Activated naive CD8-positive, alpha-beta T cell treated with anti-CD3 and anti-CD28 coated beads, Interleukin-2, amount 50 U/mL, for 16 hours (primary cell): ENCODE measurements at regions not wholly inside any gene's neighbourhood (a gene's known extent, or its start where the extent isn't known, plus 50 kb on each side); places are given as distances from the start of the nearest gene placed in this dataset.
"Not testable (repeated sequence)": the region's sequence is repeated elsewhere in the genome, so short reads cannot be mapped to it uniquely, and the experiment has no call there.

Experiments
- DNase-seq: peaks from one replicate; pipeline ENCODE4 v3.0.0-alpha.2; 2020; ENCODE audit warnings: low read depth, low spot score

DNA sequence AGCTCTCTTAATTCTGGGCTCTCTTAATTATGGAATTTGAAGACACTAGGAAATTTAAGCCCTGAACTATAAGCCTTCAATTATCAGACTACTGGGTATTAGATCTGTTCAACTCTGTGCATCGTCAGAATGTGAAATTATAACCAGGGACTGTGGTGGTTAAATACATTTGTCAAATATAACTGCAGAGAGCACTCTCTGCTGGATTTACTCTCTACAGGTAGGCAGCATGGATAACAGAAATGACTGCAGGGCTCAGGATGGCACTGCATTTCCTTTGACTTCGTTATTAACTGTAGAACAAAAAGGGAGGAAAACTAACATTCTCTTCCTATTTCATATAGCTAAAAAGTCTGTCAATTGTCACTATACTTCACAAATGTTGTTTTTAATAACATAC is 310.1 kb upstream of the RASGEF1B start:
- no peak for DNase-seq

DNA sequence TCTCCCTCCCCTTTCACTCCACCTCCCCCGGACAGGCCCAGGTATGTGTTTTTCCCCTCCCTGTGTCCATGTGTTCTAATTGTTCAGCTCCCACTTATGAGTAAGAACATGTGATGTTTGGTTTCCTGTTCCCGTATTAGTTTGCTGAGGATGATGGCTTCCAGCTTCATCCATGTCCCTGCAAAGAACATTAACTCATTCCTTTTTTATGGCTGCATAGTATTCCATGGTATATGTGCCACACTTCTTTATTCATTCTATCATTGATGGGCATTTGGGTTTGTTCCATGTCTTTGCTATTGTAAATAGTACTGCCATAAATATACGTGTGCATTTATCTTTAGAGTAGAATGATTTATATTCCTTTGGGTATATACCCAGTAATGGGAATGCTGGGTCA is 306.0 kb upstream of the RASGEF1B start:
- DNase-seq, result not testable (repeated sequence)

DNA sequence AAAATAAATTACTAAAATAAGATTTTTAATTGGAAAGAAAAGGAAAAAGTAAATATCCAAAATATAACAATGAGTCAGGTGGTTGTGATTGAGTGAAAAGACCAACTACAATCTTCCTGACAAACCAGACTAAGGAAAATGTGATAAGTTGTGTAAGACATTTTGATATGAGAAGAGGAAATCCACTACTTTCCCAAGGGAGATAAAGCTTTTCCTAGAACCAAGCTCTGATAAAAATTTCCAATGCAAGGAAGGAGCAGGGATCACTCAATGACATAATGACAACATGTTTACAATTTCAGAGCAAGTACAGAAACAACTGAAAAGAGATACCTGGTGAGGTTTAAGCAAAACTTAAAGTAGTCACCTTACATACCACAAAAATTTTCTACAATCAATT is 305.1 kb upstream of the RASGEF1B start:
- DNase-seq, result no peak

DNA sequence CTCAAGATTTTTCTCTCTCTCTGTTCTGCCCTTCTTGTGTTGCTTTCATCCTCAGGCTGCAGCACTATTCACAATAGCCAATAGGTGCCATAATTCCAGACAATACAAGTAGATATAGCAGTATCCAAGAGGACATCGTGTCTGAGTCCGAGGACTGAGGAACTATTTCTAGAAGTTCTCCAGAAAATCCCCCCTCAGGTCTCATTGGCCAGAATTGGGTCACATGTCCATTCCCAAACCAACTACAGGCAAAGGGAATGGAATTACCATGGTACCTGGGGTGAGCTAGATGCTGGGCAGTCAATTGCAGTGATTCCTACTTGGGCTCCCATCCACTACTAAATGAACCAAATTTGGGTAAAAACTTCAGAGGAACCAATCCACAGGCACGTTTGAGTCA is 301.9 kb upstream of the RASGEF1B start:
- no peak for DNase-seq

DNA sequence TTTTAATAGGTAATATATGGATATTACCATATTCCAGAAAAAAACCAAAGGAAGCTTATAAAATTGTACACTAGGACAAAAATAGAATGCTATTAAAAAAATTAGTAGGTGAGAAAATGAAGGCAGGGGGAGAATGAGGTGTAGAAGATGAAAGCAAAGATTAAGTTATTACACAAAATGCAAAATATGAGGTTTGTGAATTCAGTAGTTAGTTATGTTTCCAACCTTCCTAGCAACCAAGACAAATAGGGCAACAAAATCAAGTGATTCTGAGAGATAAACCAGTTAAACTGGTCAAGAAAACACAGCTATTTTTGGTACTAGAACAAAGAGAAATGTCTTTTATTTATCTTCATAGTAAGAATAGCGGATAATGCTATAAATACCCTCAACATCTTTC is 300.0 kb upstream of the RASGEF1B start:
- DNase-seq, result no peak

DNA sequence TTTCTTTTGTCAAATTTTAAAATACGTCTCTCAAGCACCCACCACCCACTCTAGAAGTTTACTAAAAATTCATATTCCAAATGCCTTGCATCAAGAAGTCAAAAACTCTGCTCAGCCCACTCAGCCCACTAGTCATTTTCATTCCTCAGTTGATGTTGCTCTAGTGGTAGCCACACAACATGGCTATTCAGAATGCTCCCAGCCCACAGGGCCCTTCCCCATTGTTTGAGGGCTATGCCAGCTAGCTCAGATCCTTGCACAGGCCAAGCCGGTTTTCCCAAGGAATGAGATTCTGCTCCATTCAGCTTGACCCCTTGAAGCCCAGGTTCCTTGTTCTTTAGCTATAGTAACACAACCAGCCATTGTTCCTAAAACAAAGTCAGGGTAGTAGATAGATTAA is 297.5 kb upstream of the RASGEF1B start:
- DNase-seq, result no peak

DNA sequence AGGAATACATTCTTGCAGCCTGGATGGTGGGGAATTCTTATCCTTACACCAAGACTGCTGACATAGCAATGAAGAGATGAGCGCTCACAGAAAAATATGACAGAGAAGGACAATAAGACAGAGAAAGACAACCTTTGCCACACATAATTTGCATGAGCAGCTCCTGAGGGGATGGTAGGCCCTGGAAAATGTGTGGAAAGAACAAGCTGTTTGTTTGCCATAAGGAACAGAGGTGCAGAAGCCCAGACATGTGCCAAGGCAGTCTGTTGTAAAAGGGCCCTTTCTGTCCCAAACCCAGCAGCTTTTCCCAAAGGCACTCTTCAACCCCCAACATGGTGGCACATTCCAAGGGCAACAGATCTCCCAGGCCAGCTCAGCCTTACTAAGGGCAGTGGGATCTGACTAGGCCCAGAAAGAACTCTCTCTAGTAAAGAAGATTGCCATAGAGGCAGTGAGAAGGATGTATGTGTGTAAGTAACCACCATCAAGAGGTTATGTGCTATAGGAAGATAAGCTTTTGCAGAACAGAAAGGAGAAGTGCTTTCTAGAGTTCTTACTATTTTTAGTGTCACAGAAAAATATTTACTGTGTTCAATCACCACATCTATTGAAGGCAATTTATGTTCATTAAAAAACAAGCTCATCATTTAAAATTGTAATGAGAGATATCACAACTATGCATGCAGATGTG is 287.0 kb upstream of the RASGEF1B start:
- no peak for DNase-seq

DNA sequence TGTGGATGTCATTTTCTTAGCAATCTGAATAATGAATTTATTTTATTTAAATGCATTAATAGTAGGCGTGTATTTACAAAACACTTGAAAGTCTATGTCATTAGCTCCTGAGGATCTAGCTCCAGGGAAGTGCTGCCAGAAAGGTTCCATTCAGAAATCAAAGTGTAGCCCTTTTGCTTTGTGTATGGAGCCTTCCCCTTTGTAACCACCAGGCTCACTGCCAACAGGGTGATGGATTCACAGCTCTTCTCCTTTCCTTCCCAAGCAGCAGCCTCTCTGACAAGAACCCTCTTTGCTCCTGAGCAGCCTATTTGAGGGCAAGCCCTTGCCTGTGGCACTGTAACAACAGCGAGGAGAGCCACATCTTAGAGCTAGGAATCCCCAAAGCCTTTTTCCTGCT is 286.0 kb upstream of the RASGEF1B start:
- DNase-seq, result no peak

DNA sequence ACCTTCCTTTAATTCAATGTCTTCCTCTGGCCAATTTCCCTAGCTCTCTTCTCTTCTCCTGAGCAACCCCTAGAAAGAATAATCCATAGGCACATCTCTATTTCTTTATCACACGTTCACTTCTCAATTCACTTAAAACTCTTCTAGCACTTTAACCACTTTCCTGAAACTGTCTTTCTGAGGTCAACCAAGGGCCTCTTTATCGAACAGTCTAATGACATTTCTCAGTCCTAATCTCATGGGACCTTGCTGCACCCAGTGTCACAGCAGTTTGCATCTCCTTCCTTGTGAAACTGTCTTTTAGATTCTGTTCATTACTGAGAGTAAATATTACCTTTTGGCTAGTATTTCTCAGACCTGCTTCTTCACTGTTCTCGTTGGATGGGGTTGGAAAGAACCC is 285.3 kb upstream of the RASGEF1B start:
- no peak for DNase-seq

DNA sequence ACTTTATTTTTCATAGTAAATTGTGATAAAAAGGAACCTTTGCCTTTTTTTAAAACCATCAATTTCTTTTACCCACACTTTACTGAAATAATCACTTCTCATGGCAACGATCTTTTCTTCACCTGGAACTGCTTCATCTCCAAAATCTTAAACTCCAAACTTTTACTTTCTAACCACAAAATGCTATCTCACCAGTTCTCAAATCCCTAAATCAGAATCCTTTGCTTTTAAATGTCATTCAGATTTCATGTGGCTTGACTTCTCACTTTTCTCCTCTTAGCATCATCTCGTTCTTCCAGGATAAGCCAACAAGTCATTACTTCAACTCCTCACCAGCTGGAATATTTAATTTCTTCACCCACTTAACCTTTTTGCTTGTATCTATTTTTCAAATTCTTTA is 284.3 kb upstream of the RASGEF1B start:
- DNase-seq, result no peak

DNA sequence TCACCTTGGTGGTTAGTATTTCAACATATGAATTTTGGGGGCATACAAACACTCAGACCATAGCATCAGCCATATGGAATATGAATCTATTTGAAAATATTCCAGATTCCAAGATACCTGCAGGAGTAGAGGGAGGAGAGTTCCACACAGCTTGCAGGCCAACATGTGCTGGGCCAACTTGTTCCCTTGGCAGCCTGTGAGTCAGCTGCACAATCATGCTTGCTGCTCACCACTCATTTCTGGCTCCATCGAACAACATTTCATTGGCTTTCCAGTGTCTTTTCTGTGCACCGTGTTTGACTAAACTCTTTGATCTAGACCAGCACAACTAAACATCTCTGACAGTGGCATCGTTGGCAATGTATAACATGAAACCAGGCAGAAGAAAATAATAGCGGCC is 282.5 kb upstream of the RASGEF1B start:
- no peak for DNase-seq

DNA sequence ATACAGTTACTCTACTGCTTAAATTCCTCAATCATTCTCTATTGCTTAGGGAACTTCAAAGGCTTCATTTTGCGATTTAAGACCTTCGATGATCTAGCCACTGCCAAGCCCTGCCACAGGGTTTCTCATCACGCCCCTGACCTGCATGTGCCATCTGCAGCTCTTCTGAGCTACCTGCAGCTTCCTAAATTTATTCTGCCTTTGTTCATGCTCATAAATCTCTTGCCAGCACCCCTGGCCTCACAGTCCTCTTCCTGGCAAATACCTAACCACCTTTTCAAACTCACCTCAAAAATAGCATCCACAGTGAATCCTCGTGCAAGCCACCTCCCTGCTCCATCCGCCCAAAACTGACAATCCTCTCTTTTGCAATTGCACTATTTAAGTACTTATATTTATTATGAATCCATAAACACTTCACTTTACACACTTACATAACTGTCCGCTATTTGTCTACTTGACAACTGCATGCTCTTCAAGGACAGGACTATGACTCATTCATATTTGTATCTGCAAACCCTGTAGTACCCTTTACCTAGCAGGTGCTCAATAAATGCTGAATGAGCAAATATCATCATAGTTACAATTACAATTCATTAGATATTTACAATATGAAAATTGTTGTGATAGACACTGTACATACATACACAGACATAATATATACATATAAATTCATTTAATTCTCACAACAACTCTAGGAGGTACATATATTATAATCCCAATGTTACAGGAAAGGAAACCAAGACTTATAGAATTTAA is 280.0 kb upstream of the RASGEF1B start:
- DNase-seq, result no peak

DNA sequence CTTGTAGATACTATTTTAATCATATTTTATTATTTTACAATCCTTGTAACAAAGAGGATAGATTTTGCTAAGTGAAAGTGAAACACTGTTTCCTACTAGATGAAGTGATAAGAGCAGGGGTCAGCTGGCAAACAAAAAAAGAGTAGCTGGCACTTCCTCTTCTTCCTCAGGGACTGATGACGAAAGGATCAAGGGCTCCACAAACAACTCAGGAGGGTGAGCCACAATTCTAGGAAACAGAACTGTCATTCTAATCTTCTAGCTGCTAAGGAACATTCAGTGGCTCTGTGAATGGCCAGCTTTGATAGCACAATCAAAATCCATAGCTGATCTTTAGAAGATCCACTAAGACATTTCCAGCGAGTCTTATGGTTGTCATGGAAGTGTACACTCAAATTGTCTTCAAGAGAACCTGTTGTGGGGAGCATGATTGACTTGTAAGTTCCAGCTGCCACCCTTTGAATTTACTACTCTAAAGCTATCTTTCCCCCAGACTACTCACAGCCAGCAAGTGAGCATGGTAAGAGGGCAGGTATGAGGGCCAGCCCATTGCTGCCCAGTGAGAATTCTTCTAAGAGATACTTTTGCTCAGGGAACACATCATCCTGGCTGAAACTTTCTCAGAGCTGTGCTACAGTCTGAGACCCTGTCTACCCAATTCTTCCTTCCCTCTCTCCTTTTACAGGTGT is 275.7 kb upstream of the RASGEF1B start:
- DNase-seq, result no peak

DNA sequence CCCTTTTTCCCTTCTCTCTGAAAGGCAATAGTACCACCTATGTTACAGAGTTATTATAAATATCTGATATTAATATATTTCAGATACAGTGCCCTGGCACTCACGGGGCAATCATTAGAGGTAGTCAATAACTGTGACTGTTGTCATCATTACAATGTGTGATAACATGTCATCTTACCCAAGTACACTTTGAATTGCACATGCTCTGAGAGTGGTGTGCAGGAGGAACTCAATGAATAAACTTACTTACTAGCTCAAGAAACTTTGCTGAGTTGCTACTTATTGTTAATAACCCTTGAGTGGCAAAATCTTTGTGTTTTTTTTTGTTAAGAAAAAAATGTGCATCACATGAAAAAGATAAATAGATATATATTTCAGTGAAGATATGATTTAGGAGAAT is 275.1 kb upstream of the RASGEF1B start:
- DNase-seq, result no peak

DNA sequence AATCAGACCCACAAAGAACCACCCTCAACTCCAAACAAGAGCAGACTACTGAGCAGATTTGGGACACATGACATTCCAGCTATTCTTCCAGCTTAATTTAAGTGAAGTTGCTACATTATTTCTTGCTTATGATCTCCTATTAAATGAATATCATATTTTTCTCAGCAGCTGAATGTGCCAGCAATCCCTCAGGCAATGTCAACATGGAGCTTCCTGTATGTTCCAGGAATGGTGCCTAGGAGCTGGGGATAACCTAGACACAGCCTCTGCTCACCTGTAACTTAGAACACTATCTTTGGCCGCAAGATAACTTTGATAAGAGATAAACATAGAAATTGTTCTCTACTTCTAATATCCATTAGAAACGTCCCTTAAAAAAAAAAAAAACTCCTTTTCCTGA is 274.4 kb upstream of the RASGEF1B start:
- no peak for DNase-seq

DNA sequence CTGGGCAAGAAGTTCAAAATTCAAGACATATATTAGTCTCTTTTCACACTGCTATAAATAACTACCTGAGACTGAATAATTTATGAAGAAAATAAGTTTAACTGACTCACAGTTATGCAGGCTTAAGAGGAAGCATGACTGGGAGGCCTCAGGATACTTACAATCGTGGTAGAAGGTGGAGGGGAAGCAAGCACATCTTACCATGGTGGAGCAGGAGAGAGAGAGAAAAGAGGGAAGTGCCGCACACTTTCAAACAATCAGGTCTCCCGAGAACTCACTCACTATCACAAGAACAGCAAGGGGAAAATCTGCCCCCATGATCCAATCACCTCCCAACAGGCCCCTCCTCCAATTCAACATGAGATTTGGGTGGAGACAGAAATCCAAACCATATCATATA is 273.3 kb upstream of the RASGEF1B start:
- no peak for DNase-seq

DNA sequence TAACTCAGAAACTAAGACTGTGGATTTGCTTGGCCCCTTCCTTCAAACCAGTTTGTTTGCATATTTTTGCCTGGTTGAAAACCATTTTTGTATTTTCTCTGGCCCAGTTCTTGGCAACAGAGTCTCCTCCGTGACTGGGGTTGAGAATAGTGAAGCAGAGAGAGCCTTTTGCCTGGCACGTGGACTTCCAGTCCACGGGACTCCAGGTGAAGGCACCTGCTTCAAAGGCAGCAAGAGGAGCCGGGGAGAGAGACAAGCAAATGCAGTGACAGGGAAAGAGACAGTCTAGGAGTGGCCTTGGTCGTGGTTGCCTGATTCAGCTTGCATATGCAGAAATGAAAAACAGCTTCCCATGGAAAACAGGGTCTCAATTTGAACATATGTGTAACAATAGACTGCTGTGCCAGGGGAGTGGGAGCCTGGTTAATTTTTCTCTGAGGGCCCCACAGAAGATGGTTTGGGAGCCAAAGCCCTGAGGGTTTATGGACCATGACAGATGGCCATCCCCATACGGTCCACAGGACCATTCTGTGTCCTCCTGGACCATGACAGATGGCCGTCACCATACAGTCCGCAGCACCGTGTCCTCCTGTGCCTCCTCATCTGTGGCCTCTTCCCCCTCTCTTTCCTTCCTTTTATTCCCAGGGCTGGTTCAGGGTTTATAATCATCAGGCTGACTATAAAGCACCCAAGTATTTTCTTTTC is 272.2 kb upstream of the RASGEF1B start:
- DNase-seq, result no peak

DNA sequence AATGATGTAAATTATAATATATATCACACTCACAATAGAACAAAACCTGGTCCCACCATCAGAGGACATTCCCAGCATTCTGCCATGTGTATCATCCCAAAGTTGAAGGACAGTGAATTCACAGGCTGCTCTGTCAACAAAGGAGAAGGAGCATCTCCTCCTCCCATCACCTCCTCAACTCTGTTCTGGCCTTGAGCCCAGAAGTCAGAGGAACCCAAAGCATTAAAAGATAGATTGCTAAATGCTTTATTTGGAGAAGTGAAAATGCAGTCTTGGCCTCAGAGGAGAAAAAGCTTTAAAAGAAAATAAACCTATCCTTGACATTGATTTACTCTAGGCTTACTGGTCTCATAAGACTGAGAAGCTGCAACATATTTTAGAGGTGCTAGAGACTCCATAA is 268.8 kb upstream of the RASGEF1B start:
- no peak for DNase-seq

DNA sequence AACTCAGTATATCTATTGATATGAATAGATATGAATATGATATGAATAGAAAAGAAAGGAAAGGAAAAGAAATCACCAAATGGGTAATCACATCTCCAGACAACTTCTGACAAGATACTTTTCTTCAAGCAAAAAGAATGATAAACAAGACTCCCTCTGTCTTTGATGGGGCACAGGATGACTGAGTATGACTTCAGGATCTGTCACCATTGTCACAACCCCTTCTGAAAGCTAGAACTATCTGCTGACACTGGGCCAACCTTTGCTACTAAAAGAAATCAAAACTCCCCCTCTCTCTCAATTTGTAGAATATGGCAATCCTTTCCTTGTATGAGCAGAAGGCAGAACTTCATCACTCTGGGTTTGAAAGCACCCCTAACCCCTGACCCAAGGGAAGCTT is 267.2 kb upstream of the RASGEF1B start:
- DNase-seq, result no peak

DNA sequence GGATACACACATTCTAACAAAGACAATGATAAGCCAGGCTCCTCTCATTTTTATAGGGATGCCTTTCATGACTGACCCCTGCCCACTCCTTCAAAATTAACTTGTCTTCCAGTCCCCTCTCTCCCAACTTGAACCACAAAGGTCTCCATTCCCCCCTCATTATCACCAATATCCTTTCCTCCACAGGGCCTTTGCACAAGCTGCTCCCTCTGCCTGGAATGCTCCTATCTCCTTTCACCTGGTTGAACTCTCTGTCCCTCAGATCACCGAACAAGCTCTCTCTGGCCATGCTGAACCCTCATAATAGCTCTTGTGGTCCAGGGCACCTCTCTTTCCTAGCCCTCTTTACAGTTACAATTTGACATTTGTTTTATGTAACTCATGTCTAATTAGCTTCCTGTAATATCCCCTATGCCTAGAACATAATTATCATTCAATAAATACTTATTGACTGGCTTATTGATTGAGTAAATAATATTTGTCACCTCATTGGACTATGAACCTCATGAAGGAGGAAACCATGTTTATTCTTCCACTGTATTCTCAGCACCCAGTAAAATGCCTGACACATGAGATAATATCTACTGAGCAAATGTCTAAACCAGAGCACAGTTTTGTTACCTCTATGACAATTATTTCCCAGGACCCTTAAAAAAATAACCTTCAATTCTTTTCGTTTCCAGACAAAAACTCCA is 266.3 kb upstream of the RASGEF1B start:
- no peak for DNase-seq

DNA sequence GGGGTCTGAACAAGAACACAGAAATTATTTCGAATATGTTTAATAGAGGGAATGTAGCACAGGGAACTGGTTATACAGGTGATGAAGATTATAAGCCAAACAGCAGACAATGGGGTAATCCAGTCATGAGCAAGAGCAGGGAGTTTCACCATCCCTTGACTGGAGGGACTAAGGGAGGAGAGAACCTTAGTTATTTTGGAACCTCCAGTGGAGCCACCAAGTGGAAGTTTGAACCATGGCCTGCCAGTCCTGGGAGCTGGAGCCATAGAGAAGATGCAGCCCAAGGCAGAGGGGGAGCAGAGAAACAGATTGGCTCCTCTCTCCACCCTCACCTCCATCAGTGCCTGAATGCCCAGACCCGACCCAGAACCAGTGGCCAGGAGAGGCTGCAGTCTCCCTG is 264.6 kb upstream of the RASGEF1B start:
- DNase-seq, result no peak

DNA sequence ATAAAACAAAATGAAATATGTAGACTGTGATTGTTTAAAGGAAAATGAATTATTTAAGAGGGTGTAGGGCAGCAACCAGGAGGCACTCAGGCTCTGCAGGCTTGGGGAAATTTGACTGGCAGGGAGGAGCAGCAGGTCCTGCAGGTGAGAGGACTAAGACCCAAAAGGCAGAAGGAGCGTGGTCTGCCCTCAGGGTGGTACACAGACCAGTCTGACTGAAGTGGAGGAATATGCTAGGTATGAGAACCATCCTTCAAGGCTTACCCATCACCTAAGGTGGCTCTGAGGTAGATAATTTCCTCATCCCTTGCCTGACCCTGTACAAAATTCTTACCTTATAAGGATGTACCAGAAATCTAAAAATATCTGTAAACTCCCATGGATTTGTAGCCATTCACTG is 261.3 kb upstream of the RASGEF1B start:
- DNase-seq, result no peak
